Neuronal stem cell (in vitro differentiated cells): ENCODE measurements at regions not wholly inside any gene's neighbourhood (a gene's known extent, or its start where the extent isn't known, plus 50 kb on each side); places are given as distances from the start of the nearest gene placed in this dataset.
A peak's percentile ranks its signal among the peaks of the same experiment; 100 is the strongest.

Source experiments
- DNase-seq: peaks from one replicate; pipeline ENCODE4 v3.0.0-alpha.2; 2013; ENCODE audit warnings: low spot score
- H2AFZ ChIP-seq: one replicate; pipeline ENCODE4 v1.6.1; 2013; ENCODE audit warnings: mild to moderate bottlenecking, low read length, inconsistent platforms
- H2AK5ac ChIP-seq: 2 replicates; pipeline ENCODE4 v1.6.1; 2013; ENCODE audit warnings: low read depth, mild to moderate bottlenecking, inconsistent platforms, low read length, moderate library complexity, mixed read lengths
- H2BK120ac ChIP-seq: 2 replicates; pipeline ENCODE4 v1.6.1; 2013; ENCODE audit warnings: low read depth, mild to moderate bottlenecking, inconsistent platforms, low read length, moderate library complexity, mixed read lengths
- H2BK12ac ChIP-seq: one replicate; pipeline ENCODE4 v1.6.1; 2013; ENCODE audit warnings: low read length, inconsistent platforms
- H2BK15ac ChIP-seq: 2 replicates; pipeline ENCODE4 v1.6.1; 2013; ENCODE audit warnings: mild to moderate bottlenecking, low read length, inconsistent platforms, mixed read lengths
- H2BK5ac ChIP-seq: one replicate; pipeline ENCODE4 v1.6.1; 2013; ENCODE audit warnings: inconsistent platforms, mild to moderate bottlenecking, low read length, moderate library complexity
- H3K14ac ChIP-seq: one replicate; pipeline ENCODE4 v1.6.1; 2013; ENCODE audit warnings: low read length, inconsistent platforms
- H3K18ac ChIP-seq: 2 replicates; pipeline ENCODE4 v1.6.1; 2013; ENCODE audit warnings: low read length, inconsistent platforms
- H3K23ac ChIP-seq: 2 replicates; pipeline ENCODE4 v1.6.1; 2013; ENCODE audit warnings: low read depth, mild to moderate bottlenecking, mixed read lengths, low read length, inconsistent platforms; ENCODE audit not compliant: poor library complexity
- H3K27ac ChIP-seq: replicated peaks from 3 replicates; pipeline ENCODE4 v1.5.1; 2013; ENCODE audit warnings: low read length, inconsistent platforms
- H3K27me3 ChIP-seq, 3 experiments: 2 replicates each; pipeline ENCODE4 v1.6.1; 2013; ENCODE audit warnings: low read length in 3 of 3, mild to moderate bottlenecking in 2 of 3, inconsistent platforms in 1 of 3, low read depth in 1 of 3, mixed read lengths in 1 of 3, moderate library complexity in 1 of 3; ENCODE audit not compliant: control insufficient read depth in 3 of 3, insufficient read depth in 3 of 3
- H3K36me3 ChIP-seq, 2 donors: replicated peaks in 1 of 2; 2 replicates each; pipeline ENCODE4 v1.6.1; 2013; ENCODE audit warnings: low read length in 2 of 2; ENCODE audit not compliant: control insufficient read depth in 2 of 2, insufficient read depth in 2 of 2
- H3K4ac ChIP-seq: 2 replicates; pipeline ENCODE4 v1.6.1; 2013; ENCODE audit warnings: inconsistent platforms, mild to moderate bottlenecking, low read length, moderate library complexity
- H3K4me1 ChIP-seq, 2 donors: 1 replicate in 1 of 2; 2 replicates in 1 of 2; pipeline ENCODE4 v1.6.1; 2013; ENCODE audit warnings: low read length in 2 of 2, low read depth in 1 of 2; ENCODE audit not compliant: control insufficient read depth in 2 of 2, insufficient read depth in 1 of 2
- H3K4me2 ChIP-seq: one replicate; pipeline ENCODE4 v1.6.1; 2013; ENCODE audit warnings: mild to moderate bottlenecking, low read length, inconsistent platforms; ENCODE audit not compliant: insufficient read depth, poor library complexity, severe bottlenecking
- H3K4me3 ChIP-seq, 2 donors: 2 replicates each; pipeline ENCODE4 v1.5.1; 2013; ENCODE audit warnings: low read length in 2 of 2, mild to moderate bottlenecking in 2 of 2, inconsistent platforms in 1 of 2, moderate library complexity in 1 of 2
- H3K79me1 ChIP-seq: one replicate; pipeline ENCODE4 v1.6.1; 2013; ENCODE audit warnings: low read depth, mild to moderate bottlenecking, inconsistent platforms, low read length, moderate library complexity
- H3K9ac ChIP-seq: one replicate; pipeline ENCODE4 v1.6.1; 2013; ENCODE audit warnings: mild to moderate bottlenecking, low read depth, low read length, inconsistent platforms; ENCODE audit not compliant: poor library complexity
- H3K9me3 ChIP-seq, 2 donors: replicated peaks in 1 of 2; 2 replicates each; pipeline versions ENCODE3 to v1.6.1; 2013; ENCODE audit warnings: low read length in 2 of 2, mild to moderate bottlenecking in 2 of 2, inconsistent platforms in 1 of 2, low read depth in 1 of 2, mixed read lengths in 1 of 2, moderate library complexity in 1 of 2; ENCODE audit not compliant: control insufficient read depth in 2 of 2, insufficient read depth in 1 of 2
- H4K8ac ChIP-seq: one replicate; pipeline ENCODE4 v1.6.1; 2013; ENCODE audit warnings: low read depth, mild to moderate bottlenecking, inconsistent platforms, low read length, moderate library complexity
- H4K91ac ChIP-seq: one replicate; pipeline ENCODE4 v1.6.1; 2013; ENCODE audit warnings: low read length, low read depth, mild to moderate bottlenecking, inconsistent platforms; ENCODE audit not compliant: poor library complexity
- WGBS, 2 donors: extraction: QIAGEN DNeasy Blood & Tissue Kit; methylation state at CpG; one replicate each; pipeline ENCODE4 v1.1.7; 2013; ENCODE audit warnings: missing lambda C conversion rate in 2 of 2, mixed read lengths in 1 of 2; ENCODE audit not compliant: insufficient read length in 2 of 2, insufficient replicate concordance in 1 of 2; ENCODE audit errors: extremely low coverage in 2 of 2; 5-methylcytosine and 5-hydroxymethylcytosine counted together

- no peak overlapping the region for H3K4me2 ChIP-seq
- no peak overlapping the region for H3K9ac ChIP-seq
- H2BK5ac ChIP-seq: no peak overlapping the region
- H3K23ac ChIP-seq: no peak overlapping the region
- no peak overlapping the region for H3K4me3 ChIP-seq
- no peaks in the 10 kb centered on the region for H3K79me1 ChIP-seq
- H3K27me3 ChIP-seq: no peaks in the 10 kb centered on the region
- H2AK5ac ChIP-seq: no peak overlapping the region
- no peaks in the 10 kb centered on the region for H3K4me1 ChIP-seq
- no peaks in the 10 kb centered on the region for H3K36me3 ChIP-seq
- no peak overlapping the region for H3K27ac ChIP-seq
- H3K4ac ChIP-seq: no peak overlapping the region
- H3K9me3 ChIP-seq: no peaks in the 10 kb centered on the region
- no peak overlapping the region for H3K18ac ChIP-seq
- no CpG with 5 or more reads among the region's 3 CpGs for WGBS, 2 donors
- H4K8ac ChIP-seq: no peak overlapping the region
- H2AFZ ChIP-seq: no peak overlapping the region
- H4K91ac ChIP-seq: no peak overlapping the region
- no peak overlapping the region for H2BK15ac ChIP-seq
- H2BK12ac ChIP-seq: no peak overlapping the region
- H3K14ac ChIP-seq: no peak overlapping the region
- H2BK120ac ChIP-seq: no peak overlapping the region
- DNase-seq: no peak
These were observed 128.1 kb upstream of the VLDLR start for GRCh38 chr9:2493529-2493928.

GRCh38 chr9:2494562-2494961, 127.0 kb upstream of the VLDLR start:
- Histone ChIP-seq H2BK12ac (no peak overlapping the region), H2BK5ac (no peak overlapping the region), H3K9me3 (no peaks in the 10 kb centered on the region), H3K4me3 (no peak overlapping the region), H3K9ac (no peak overlapping the region), H3K36me3 (no peaks in the 10 kb centered on the region), H2AFZ (no peak overlapping the region), H2BK120ac (no peak overlapping the region), H3K4me2 (no peak overlapping the region), H3K79me1 (no peaks in the 10 kb centered on the region), H3K18ac (no peak overlapping the region), H4K8ac (no peak overlapping the region), H3K27me3 (no peaks in the 10 kb centered on the region), H3K27ac (no peak overlapping the region), H4K91ac (no peak overlapping the region), H2BK15ac (no peak overlapping the region), H3K4me1 (no peaks in the 10 kb centered on the region), H3K14ac (no peak overlapping the region), H3K23ac (no peak overlapping the region), H3K4ac (no peak overlapping the region), H2AK5ac (no peak overlapping the region)
- WGBS, 2 donors: no CpG with 5 or more reads among the region's 2 CpGs
- no peak for DNase-seq

- no peak overlapping the region for H2BK15ac ChIP-seq
- no peak overlapping the region for H3K4me2 ChIP-seq
- H3K4ac ChIP-seq: no peak overlapping the region
- H3K9me3 ChIP-seq: no peaks in the 10 kb centered on the region
- no CpG with 5 or more reads among the region's 3 CpGs for WGBS, 2 donors
- H2BK120ac ChIP-seq: no peak overlapping the region
- H2AFZ ChIP-seq: no peak overlapping the region
- H3K4me1 ChIP-seq: no peaks in the 10 kb centered on the region
- no peak overlapping the region for H3K27ac ChIP-seq
- H3K36me3 ChIP-seq: no peaks in the 10 kb centered on the region
- no peak overlapping the region for H3K18ac ChIP-seq
- no peak overlapping the region for H3K23ac ChIP-seq
- no peak overlapping the region for H3K4me3 ChIP-seq
- no peak overlapping the region for H2AK5ac ChIP-seq
- no peak overlapping the region for H4K8ac ChIP-seq
- H3K79me1 ChIP-seq: no peaks in the 10 kb centered on the region
- H3K9ac ChIP-seq: no peak overlapping the region
- H2BK5ac ChIP-seq: no peak overlapping the region
- no peak for DNase-seq
- no peak overlapping the region for H3K14ac ChIP-seq
- H3K27me3 ChIP-seq: no peaks in the 10 kb centered on the region
- H4K91ac ChIP-seq: no peak overlapping the region
- H2BK12ac ChIP-seq: no peak overlapping the region
These were observed 126.2 kb upstream of the VLDLR start for GRCh38 chr9:2495221-2496005.

DNA sequence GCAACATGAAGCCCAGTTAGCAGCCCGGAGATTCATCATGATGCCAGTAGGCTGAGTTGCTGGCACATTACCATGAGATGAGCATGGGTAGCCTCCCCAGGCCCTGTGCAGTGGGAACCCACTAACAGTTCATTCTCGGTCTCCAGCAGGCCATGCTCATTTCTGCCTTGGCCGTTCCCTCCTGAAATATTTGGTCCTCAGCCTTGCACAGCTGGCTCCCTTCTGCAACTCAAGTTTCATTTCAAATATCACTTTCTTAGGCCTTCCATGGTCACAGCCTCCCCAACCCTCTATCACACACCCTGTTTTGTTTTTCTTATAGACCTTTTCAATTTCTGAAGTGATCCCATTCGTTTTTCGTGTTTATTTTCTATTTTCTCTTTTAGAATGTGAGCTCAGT, 125.4 kb upstream of the VLDLR start:
- Histone ChIP-seq H3K4me1 (no peaks in the 10 kb centered on the region), H2AFZ (no peak overlapping the region), H2BK120ac (no peak overlapping the region), H3K36me3 (no peaks in the 10 kb centered on the region), H3K27me3 (no peaks in the 10 kb centered on the region), H3K4me2 (no peak overlapping the region), H2BK15ac (no peak overlapping the region), H3K27ac (no peak overlapping the region), H3K9ac (peak overlapping the region; percentile 21), H3K23ac (no peak overlapping the region), H4K91ac (no peak overlapping the region), H3K18ac (no peak overlapping the region), H2BK5ac (no peak overlapping the region), H3K9me3 (no peaks in the 10 kb centered on the region), H4K8ac (no peak overlapping the region), H2AK5ac (no peak overlapping the region), H3K79me1 (no peaks in the 10 kb centered on the region), H2BK12ac (no peak overlapping the region), H3K4ac (no peak overlapping the region), H3K4me3 (no peak overlapping the region), H3K14ac (peak overlapping the region; percentile 65)
- no CpG with 5 or more reads among the region's 5 CpGs for WGBS, 2 donors
- DNase-seq: no peak
